HG02970 (cell line): ENCODE measurements at regions not wholly inside any gene's neighbourhood (a gene's known extent, or its start where the extent isn't known, plus 50 kb on each side); places are given as distances from the start of the nearest gene placed in this dataset.
"Not testable (repeated sequence)": the region's sequence is repeated elsewhere in the genome, so short reads cannot be mapped to it uniquely, and the experiment has no call there.

Source experiments
- ATAC-seq: cut with Tn5 transposase; IDR thresholded peaks from one replicate; pipeline ENCODE4 v1.9.1; 2021; ENCODE audit warnings: mild to moderate bottlenecking, moderate library complexity, moderate number of reproducible peaks; ENCODE audit not compliant: unreplicated experiment, low FRiP score

DNA sequence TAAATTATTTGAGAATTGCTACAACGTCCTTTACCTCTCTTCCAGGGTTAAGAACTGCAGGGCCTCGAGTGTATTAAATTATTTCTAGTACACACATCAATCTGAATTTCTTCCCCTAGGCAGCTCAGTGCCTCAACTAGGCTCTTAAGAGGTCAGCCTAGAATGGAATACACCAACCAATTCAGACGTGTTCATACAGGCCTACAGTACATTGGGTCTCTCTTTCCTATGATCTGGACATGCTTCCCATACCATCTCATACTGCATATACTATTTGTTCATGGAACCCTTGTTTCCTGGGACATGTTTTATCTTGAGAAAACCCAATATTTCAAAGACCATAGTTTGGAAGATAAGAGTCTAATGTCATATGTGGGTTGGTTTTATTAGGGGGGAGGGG is 434.1 kb upstream of the WWC1 start:
- ATAC-seq = no peak

DNA sequence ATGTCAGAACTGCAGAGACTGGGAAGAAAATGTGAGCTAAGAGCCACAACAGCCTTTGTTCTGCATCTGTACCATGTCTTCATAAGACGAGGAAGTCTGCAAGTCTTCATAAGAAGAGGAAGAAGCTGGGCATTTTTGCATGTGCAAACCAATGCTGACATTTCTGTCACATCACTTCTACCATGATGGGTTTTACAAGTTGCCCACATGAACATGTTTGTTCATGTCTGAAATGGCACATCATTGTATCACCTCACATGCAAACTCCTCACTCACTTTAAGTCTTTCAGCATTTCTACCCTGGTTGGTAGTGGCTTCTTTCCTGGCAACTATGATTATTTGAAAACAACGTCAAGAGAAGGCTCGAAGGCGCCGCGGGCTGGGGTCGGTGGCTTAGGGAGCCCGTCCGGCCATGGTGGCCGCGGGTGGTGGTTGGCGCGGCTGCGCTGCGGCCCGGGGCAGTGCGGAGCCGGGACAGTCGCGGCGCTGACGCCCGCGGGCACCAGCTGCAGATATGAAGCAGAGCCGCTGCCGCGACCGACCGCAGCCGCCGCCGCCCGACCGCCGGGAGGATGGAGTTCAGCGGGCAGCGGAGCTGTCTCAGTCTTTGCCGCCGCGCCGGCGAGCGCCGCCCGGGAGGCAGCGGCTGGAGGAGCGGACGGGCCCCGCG is 433.1 kb upstream of the WWC1 start:
- ATAC-seq = not testable (repeated sequence)

DNA sequence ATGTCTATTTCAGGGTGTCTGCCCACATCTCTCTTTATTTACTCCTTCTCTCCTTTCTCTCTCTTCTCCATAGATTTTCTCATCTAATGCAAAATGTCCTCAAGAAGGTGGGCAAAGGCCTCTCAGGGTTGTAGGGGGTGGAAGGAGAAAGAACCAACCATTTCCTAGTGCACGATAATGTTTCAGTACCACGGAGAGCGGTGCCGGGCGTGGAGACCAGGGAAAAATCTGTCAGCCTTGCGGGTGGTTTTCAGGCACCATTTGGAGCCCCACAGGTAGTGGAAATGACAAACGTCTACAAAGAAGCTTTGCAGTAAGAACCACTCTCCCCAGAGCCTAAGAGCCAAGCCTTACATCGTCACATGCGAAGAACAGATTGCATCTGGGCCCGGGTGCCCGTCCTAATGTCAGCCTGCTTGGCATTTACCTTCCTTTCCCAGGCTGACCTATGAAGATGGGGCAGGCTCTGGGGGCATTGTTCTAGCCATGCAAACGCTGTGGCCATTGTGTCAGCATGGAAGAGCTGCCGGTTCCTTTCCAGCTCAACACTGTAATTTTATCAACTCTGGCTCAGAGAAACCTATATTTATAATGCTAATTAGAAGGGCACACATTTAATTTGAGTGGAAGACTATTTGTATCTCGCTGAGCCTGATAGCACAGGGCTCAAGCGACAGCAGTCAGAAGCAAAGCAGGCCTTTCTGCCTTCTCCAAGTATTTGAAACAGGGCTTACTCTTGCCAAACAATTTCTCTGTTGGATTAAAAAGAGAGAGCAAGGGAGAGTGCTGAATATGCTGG is 430.1 kb upstream of the WWC1 start:
- no peak for ATAC-seq

DNA sequence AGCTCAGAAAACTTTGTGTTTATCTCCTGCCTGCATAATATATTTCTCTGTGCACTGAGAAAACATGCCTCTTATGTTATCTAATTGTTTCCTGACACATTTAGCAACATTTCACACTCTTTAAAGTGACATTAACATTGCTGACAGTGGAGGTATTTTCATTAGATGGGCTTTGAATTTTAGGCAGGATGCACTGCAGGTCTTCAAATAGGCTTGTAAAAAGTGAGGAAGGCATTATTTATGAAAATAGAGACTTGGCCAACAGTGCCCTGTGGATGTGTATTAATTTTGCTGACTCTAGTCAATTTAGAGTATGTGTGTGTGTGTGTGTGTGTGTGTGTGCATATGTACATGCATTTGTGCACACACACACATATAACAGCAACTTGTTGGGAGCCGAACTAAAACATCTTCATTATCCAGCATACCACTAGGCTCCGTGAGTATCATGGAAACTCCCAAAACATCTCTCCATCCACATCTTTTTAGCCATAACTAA is 429.5 kb upstream of the WWC1 start:
- no peak for ATAC-seq

DNA sequence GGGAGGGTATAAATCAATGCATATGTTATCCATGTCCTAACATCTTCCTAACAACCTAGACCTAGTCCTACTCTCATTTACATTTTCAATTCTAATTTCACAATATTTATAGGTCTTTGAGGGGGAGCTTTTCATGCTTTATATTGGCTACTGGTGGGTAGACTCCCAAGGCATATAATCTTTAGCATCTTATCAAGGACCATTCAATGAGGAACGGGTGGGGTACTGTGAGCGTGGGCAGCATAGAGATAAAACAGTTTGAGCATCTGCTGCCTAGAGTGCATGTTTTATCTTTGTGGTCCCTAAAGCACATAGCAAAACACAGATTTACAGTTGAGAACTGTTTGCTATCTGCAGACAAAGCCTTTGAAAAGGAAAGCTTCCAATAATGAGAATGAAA is 427.6 kb upstream of the WWC1 start:
- ATAC-seq = no peak

DNA sequence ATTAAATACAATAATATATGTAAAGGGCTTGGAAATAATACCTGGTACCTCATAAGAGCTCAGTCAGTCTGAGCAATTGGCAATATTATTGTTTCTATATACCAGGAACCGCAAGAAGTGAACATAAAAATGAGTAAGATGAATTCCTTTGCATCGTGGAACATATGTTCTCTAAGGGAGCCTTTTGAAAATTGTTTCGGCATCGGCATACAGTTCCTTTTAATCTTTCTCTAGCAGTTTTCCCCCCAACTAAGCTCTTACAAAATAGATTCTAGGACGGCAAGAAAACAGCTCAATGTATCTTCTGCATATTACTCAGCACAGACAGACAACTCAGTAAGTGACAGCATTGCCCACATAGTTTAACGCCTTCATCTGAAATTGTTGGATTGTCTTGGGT is 426.6 kb upstream of the WWC1 start:
- ATAC-seq = no peak

DNA sequence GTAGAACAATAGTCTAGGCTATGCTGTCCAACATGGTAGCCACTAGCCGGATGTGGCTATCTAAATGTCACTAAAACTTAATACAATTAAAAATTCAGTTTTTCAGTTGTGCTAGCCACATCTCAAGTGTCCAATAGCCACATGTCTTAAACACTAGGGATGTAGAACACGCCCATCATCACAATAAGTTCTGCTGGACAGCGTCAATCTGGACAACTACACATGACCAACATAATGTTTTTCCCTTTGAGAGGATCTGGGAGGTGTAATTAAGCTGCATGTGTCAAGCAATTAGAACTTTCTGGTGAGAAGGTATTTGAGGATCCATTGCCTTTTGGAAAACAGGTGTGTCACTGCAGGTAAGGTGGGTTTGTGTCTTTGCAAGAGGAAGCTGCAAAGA is 424.6 kb upstream of the WWC1 start:
- ATAC-seq = no peak

DNA sequence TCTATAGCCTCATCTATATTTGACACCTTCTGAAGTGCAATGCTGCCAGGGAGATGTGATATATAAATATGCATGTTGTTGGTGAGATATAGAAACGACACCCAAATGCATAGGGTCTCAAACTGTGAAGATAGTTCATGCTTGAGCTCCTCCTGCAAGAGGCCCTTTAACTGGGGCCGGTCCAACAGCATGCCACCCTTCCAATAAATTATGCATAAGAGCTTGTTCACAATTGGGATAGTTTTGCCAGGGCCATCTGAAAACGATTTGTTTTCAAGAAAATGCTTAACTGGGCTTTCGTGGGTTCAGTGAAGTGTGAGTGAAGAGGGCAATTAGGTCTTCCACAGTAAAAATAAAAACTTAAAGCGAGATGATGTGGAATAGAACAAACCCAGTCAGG is 424.2 kb upstream of the WWC1 start:
- no peak for ATAC-seq

DNA sequence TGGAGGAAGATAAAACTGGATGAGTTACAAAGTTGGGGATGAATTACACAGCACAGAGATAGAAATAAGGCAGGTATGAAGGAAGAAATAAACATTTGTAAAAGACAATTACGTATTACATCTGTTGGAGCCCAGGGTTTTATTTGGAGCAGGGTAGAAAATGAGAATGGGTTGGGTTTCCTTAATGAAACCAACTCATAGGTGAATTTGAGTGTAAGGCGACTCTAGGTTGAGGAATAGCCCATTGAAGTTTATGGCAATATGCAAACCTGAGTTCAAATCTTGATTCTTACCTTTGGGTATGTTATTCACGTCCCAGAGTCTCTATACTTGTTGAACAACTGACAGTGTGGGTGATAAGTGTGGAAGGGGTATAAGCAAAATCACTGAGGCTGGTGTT is 422.3 kb upstream of the WWC1 start:
- ATAC-seq = no peak

DNA sequence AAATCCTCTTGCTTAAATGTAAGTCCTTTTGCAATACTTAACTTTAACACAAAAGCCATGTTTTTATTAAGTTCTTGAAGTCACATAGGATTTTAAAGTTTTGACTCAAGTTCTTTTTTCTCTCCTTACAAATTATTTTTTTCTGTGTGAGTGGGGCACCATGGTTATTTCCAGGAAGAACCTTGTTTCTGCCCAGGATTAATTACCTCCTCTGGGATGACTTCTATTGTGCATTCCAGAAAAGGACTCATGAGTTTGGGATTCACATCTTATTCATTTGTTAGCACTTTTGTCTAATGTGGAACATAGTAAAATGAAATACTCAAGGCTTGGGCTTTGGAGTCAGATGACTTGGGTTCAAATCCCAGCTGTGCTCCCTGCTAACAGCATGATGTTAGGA is 421.4 kb upstream of the WWC1 start:
- ATAC-seq = no peak

DNA sequence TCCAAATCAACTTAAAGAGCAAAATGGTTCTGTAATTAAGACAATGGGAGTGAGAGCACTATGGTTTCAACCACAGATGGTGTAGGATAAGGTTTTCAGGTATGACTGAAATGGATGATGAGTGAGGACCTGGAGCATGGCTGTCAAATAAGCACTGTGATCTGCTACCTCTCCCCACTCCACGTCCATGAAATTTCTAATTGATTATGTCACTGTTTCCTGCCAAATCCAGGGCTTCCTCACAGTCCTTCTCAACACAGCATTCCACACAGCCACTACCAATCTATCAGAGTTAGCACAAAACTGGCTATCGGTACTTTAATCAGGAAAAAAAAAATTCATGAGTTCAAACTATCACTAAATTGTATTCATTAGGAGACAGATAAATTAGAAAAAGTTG is 420.4 kb upstream of the WWC1 start:
- no peak for ATAC-seq

DNA sequence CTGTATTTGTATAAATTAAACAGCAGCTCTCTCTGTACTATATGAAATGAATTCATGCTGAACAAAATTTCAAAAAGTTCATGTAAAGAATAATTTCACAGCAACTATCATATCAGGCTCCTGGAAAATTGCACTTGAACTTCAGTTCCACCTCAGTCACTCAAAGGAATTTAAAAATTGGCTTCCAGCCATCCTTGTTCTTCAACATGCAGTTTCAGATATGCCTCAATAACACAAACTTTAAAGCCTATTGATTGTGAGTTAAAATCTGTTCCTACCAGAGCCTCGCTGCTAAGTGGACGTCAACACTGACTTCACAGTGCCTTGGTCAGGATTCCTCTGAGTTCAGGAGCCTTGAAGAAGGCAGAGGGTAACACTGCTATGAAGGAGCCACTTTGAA is 418.7 kb upstream of the WWC1 start:
- no peak for ATAC-seq

DNA sequence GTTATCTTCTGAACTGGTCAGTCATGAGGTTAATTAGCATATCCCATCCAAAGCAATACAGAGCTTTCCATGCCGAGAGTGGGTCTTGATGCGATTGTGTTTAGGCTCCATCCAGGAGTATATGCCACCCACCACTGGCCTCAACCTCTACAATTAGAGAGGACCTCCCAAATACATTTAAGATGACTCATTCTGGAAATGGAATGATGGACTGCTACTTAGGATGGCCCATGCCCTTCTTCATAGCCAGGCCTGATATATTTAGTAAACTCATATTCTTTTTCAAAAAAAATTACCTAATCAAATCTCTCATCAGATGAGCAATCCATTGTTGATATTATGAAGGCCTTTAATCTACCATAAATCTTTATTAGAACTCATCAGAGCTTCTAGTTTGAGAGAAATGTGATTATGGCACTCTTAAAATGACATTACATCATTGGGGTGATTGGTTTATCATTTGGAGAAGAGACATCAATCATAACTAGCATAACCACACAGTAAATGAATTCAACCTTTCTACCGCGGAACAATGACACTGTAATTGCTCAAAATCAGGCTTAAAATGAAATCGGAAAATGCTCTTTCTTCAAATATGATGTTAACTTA is 414.2 kb upstream of the WWC1 start:
- no peak for ATAC-seq

DNA sequence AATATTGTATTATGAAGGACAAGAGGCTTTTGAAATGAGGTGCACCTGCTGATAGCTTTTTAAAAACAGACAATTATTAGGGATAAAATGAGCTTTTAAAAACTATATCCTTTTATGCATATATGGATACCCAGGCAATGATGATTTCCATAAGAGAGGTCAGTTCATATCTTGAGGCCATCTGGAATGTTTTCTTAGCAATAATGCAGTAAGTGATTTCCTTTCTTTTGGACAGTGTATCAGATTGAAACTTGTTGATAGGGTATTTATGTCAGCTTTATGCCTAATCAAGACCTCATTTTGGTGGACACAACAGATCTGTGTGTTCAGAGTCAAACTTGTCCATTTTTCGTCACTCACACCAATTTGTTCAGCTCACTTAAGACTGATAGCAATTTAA is 413.5 kb upstream of the WWC1 start:
- ATAC-seq = no peak

DNA sequence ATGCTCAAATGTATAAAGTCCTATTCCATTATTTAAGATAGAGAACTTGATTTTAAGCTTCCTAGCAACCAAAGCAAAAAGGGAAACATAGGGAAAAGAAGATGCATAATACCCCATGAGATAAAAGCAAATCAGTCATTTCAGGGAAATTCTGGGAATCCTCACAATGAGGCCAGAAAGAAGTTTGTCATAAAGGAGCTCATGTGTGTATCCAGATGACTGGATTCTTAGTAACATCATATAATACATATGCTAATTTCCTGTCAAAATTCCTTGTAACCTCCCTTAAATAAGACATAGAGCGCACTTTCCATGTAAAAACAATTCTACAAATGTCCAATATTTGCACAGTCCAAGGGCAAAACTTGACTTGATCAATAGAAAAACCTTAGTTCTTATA is 411.0 kb upstream of the WWC1 start:
- no peak for ATAC-seq

DNA sequence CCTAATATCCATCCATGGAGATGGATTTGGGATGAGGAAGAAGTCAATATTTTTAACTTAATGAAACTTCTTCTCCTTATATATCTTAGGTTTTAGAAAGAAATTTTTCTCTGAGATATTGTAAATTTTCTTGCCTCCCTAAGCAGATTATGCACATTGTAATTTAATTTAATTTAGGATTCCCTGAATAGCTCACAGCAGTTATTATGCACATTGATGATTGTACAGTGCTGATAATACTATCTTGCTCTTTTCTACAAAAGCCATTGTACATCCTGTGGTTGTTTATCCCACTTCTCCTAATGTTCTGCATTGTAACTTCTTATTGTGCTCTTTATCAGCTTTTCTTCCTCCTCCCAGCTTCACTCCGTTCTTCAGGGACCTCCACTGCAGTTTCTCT is 410.4 kb upstream of the WWC1 start:
- ATAC-seq = no peak

DNA sequence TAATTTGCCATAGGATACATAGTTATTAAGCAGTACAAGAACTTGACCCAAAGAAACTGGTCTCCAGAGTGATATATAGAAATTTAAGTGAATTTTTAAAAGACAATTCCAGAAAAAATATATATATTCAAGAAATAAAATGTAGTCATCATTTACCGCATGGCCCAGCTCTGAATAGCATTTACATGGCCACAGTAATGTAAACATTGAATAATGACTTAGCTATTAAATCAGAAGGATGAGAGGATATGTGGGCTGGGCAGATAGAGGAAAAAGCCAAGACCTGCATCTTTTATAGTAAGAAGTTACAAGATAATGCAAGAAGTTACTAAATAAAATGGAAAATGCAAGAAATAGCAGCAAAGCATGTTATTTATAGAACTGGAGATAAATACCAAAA is 405.2 kb upstream of the WWC1 start:
- no peak for ATAC-seq

DNA sequence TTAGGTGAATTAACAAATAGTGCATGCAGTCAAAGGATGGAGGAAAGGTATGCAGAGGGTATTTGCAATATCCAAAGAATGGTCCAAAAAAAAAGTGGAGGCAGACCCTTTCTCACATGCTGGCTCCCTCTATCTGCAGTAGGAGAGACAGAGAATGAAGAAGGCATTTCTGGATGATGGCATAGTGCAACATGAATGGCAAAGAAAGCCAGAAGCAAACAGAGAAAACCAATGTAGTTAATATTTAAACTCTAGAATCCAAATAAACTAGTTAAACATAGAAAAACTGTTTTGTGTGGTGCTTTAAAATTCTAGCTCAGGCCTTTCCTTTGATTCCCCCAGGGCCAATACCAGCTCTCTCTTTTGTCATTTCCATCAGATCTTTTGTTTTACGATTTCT is 403.1 kb upstream of the WWC1 start:
- no peak for ATAC-seq

DNA sequence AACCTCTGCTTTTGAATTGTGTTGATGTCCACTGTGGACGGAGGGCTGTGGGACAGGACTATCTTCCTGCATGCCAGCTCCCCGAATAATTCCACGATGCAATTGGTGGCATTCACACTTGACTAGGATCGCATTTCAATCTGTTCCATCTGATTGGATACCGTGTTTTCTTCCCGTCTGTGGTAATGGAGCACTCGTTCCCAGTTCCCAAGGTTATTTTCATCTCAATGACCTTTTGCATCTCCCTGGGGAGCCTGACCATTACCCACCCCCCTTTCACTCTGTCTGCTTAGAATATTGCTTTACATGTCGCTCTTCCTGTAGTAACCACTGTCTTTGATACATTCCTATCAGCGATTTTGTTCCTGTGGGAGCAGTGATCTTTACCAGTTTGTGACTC is 402.2 kb upstream of the WWC1 start:
- no peak for ATAC-seq

DNA sequence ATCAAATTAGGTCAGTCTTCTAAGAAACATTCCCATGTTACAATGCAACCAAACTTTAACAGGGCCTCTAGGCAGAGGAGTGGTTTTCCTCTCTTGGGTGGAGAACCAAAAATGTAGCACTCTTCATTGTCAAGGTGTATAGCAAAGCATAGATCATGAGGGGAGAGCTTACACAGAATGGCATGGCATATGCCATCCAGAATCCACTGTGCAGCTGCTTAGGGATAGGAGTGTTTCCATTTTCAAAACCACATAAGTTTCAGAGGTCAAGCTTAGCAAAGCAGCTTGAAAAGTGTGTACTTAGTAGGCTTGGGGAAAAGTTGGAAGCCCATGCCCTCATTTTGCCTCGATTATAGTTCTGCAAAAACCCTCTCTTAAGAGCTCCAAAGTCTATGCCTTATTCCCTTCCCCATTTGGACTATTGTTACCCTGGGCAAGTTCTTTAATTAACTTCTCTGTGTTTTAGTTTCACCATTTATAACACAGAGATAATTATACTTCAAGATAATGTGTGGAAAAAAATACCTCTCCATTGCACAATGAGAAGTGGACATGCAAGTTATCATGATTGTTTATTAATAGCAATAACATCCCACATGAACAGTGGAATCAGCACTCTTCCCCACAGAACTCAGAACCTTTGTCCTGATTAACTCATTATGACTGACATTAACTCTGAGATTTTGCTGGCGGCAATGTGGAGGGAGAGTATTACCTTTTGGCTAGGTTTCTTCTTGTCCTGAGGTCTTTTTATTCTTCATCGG is 398.9 kb upstream of the WWC1 start:
- no peak for ATAC-seq

DNA sequence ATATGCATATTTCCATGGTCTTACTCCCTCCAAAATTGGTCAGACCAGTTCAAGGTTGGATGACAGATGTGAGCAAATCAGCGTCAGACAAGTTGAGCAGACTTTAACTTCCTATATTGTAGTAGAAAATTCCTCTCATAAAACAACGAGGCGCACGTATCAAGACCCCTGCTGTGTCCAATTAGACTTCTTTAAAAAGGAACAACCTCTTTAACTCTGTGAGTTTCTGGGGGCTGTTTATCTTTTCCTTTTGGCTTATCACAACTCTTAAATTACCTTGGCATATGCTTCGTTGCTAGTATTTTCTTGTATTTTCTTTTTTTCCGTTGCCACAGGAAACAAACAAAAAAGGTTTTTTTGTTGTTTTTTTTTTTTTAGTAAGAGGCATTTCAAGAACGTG is 398.2 kb upstream of the WWC1 start:
- ATAC-seq = no peak
